ENCODE measurements at regions not wholly inside any gene's neighbourhood (a gene's known extent, or its start where the extent isn't known, plus 50 kb on each side); places are given as distances from the start of the nearest gene placed in this dataset.

GRCh38 chr1:157189096-157189495, 50.9 kb upstream of the ETV3 start:
- no peak for DNase-seq (ENCODE audit: low spot score in 2 of 2, unreplicated experiment in 2 of 2)
- no peak for TF ChIP-seq CTCF (IDR thresholded peaks at IDR 0.05; ENCODE audit: unreplicated experiment)
- H3K36me3 Mint-ChIP-seq: no peaks in the 10 kb centered on the region
- no peaks in the 10 kb centered on the region for H3K27me3 Mint-ChIP-seq (ENCODE audit: low read depth)
- no peak overlapping the region for H3K27ac Mint-ChIP-seq
- no peak overlapping the region for H3K4me3 Mint-ChIP-seq
- H3K9me3 Mint-ChIP-seq: no peaks in the 10 kb centered on the region
- H3K4me1 Mint-ChIP-seq: peaks cover 11% of the 10 kb centered on the region
